NCI-H748 treated with DMSO at 0.1 percent for 48 hours (cell line): ENCODE measurements at regions not wholly inside any gene's neighbourhood (a gene's known extent, or its start where the extent isn't known, plus 50 kb on each side); places are given as distances from the start of the nearest gene placed in this dataset.
A peak's percentile ranks its signal among the peaks of the same experiment; 100 is the strongest.

Source experiments
- DNase-seq: peaks from one replicate; lab custom pipeline; 2025; lab: John Stamatoyannopoulos, UW

DNA sequence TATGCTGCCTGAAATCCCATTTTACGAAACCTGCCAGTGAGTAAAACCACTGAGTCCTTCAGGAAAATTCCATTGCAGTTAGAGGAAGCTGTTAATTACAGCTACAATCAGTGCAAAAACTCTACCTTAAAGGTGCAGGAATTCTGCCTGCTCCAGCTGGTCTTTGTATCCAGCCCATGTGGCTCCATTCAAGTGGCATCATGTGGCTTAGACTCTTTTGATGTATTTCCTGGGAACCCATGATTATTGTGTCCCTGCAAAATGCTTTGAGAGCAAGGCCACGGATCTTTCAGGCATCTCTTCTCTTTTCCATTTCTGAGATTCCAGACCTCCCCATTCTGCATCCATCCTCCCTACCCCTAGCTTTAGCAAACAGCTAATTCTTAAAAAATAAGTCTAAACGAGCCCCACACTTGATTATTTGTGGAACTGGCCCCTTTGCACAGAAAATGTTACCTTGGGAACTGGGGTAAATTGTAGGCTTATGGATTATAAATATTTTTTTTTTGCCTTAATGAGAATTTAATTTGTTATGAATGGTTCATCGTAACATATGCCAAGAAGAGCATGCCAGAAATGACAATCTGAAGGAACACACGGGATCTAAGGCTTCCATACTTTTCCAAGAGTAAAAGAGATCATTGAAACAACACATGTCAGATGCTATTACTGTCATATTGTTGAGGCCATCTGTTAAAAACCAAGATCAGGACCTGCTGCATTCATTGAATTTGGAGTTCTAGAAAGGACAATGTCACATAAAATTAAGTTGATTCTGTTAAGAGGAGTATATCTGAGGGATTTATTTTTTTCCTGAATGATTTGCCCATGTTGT, 144.6 kb downstream of the TPH2 start:
- no peak for DNase-seq

DNA sequence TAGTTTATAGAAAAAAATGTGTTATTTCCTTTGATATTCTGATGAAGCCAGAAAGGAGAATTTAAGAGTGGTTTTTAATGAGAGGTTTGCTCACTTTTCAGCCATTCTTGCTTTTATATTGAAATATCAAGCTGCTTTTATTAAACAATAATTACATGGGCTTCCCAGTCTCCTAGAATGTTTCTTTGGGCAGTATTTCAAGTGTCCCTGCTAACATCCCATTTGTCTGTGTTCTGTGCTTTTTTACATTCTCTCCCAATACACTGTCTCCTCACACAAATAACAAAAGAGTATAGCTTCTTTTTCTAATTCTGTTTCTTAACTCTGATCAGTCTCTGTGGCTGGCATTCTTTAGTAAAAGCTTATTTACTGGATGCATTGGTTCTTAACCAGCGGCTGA, 145.4 kb downstream of the TPH2 start:
- DNase-seq = no peak

DNA sequence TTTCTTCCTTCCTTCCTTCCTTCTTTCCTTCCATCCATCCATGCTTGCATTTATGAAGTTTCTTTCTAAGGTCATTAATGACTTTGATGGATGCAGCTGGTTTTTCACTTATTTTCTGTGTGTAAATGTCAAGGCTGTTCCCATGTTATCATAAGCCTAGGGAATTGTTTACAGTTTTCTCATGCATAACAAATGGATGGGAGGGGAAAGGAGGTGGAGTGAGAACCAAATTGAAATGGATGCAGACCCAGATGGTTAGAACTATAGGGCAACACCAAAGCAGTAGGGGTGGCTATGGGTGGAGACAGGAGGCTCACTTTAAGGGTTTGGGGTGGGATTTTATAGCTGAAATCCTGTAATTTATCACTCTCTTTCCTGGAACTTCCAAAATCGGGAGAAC, 146.2 kb downstream of the TPH2 start:
- DNase-seq = no peak

GRCh38 chr12:72089678-72090077, 151.0 kb downstream of the TPH2 start:
- DNase-seq = peak; percentile 95

- no peak for DNase-seq
These were observed 154.8 kb downstream of the TPH2 start for GRCh38 chr12:72093424-72093823.

DNA sequence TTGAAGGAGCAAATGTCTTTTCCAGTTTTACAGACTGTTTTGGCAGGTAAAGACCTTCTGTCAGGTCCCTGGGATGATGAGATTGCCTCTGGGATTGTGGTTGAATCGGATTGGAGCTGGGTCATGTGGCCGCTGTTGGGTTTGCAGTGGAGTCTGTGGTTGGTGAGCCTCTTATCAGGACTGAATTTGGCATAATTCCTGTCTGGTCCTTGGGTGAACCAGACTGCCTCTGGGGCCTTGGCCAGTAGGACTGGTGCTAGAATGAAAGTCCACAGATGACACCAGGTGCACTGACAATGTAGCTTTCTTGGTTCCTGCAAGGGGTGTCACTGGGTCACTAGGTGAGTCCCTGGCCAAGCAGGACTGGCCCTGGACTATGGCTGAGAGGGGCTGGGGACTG, 155.3 kb downstream of the TPH2 start:
- no peak for DNase-seq

DNA sequence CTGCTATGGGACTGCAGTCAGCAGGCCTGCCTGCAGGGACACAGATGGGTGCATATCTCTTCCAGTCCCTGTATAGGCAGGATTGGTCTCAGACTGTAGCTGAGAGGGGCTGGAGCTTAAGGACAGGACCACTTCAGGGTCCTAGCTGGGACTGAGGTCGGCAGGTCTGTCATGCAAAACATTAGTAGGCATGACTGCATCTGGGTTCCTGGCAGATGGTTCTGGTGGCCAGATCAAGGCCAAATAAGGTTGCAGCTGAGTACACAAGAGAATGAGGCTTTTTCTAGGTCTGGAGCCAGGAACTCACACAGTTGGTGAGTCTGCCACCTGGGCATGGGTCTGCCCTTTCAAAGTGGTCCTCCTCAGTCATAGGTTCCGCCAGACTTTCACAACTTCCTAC, 155.8 kb downstream of the TPH2 start:
- no peak for DNase-seq

GRCh38 chr12:72095025-72095424, 156.4 kb downstream of the TPH2 start:
- DNase-seq = no peak

DNA sequence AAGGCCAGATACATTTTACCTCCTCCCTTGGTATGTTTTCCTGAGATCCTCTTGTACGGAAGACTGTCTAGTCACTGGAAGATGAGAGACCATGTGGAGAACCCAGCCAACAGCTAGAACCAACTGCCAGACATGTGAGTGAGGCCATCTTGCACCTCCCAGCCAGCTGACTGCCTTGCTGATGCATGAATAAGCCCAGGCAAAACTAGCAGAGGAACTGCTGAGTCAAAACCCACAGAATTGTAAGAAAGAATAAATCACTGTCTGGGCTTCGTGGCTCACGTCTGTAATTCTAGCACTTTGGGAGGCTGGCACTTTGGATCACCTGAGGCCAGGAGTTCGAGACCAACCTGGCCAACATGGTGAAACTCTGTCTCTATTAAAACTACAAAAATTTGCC, 160.0 kb downstream of the TPH2 start:
- DNase-seq = no peak

- no peak for DNase-seq
These were observed 162.2 kb downstream of the TPH2 start for GRCh38 chr12:72100854-72101253.

DNA sequence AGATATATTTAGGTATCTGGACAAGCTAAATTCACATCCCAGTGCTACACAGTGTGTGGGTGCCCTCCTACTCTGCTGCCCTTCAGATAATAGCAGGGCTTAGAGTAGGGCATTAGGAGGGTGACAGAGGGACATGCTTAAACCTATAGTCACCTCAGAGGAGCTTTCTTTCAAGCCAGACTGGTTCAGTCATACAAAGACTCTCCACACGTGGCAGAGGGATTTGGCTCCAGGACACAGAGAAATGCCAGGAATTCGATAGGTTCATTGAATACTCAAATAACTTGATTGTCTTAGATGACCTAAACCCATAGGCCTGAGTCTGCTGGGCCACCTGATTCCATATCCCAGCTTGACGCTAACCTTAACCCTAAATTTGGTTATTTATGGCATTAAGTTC, 163.5 kb downstream of the TPH2 start:
- no peak for DNase-seq

GRCh38 chr12:72105849-72106248, 166.3 kb upstream of the TRHDE start:
- DNase-seq = no peak

GRCh38 chr12:72110937-72111650, 161.1 kb upstream of the TRHDE start:
- no peak for DNase-seq

DNA sequence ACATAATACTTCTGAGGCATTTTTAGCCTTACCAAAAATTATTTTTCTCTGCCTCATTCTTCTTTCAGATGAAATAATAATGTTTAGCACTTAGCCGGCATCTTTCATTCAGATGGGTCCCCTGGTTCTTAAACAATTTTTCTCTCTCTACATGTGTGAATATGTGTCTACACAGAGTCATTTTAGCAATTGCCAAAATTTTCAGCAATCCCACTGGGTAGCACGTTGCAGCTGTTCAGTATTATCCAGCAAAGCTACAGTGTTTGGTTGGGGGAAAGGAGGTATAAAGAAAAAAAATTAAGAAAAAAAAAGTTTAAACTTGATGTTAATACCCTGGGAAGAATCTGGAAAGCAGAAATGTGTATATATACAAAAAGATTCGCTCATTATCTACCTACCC, 160.5 kb upstream of the TRHDE start:
- DNase-seq = no peak

GRCh38 chr12:72133497-72134055, 138.6 kb upstream of the TRHDE start:
- DNase-seq = no peak

- no peak for DNase-seq
These were observed 137.7 kb upstream of the TRHDE start for GRCh38 chr12:72134246-72135020.

GRCh38 chr12:72135021-72135301, 137.2 kb upstream of the TRHDE start:
- no peak for DNase-seq

GRCh38 chr12:72136792-72137191, 135.4 kb upstream of the TRHDE start:
- no peak for DNase-seq

DNA sequence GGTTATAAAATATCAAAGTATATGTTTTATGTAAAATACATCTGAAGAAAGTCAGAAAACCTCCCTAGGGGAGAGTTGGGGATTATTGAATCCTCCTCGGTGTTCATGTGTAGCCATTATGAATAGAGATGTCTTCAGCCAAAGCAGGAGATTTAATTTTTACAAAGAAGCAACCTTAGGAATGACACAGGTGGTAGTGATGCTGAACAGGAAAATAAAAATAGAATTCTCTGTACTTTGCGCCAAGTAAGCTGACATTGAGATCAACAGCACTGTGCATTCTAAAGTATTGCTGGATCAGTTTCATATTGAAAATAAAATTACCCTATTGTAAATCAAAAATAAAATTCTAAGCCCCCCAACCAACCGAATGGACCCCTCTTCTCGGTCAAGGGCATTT, 132.8 kb upstream of the TRHDE start:
- no peak for DNase-seq

DNA sequence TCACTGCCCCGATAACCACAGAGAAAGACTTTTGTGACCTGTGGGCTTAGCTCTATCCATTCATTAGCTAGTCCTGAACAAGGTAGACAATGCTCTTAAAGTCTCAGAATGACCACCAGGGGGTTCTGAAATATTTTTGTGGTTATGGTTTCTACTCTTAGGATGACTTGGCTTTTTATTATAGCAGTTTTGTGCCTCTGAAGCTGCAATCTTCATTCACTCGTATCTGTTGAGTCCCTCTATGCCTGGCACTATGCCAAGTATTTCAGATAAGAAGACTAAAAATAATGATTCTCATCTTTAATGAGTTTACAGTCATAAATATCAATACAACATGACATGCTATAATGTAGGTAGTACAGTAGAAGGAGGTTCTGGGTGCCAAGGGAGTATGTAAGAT, 130.8 kb upstream of the TRHDE start:
- DNase-seq = no peak

GRCh38 chr12:72144553-72144952, 127.6 kb upstream of the TRHDE start:
- DNase-seq = no peak

DNA sequence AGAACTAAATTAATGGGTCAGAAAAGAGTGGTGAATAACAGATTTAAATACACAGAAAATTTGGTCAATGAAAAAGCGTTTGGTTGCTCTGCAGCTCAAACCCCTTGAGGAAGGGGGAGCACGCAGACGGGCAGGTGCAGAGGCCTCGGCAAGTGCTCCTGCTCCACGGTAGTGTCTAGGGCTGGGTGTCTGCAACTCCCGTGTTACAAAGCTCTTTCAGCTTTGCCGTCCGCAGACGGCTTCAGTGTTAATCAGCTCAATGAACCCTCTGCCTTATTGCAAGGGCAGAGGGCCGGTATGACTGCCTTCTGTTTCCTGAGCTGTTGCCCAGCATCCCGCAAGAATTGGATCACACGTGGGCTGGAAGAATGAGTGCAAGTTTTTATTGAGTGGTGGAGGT, 125.7 kb upstream of the TRHDE start:
- no peak for DNase-seq

- no peak for DNase-seq
These were observed 123.5 kb upstream of the TRHDE start for GRCh38 chr12:72148709-72149108.
